ENCODE measurements at regions not wholly inside any gene's neighbourhood (a gene's known extent, or its start where the extent isn't known, plus 50 kb on each side); places are given as distances from the start of the nearest gene placed in this dataset.

- H3K27me3 ChIP-seq = no peaks in the 10 kb centered on the region
- TF ChIP-seq POLR2A (IDR thresholded peaks at IDR 0.05) (no peak), CTCF (IDR thresholded peaks at IDR 0.05) (no peak)
- H3K36me3 ChIP-seq (replicated peaks in 1 of 2; ENCODE audit: insufficient read depth in 1 of 2, low read depth in 2 of 2) = no peaks in the 10 kb centered on the region
- ATAC-seq = no peak
- DNase-seq = no peak
- H3K4me3 ChIP-seq = no peak overlapping the region
- no peaks in the 10 kb centered on the region for H3K9me3 ChIP-seq
- WGBS, 2 donors = 60 to 66% methylated on average over 9 of the region's 9 CpGs
- no peaks in the 10 kb centered on the region for H3K4me1 ChIP-seq
- no peak overlapping the region for H3K27ac ChIP-seq
- intact Hi-C loops (cut with DNase I) = no loop called here
Measured at GRCh38 chr15:95761501-95762165, 568.9 kb upstream of the NR2F2 start.

GRCh38 chr15:95763426-95763825 is 567.1 kb upstream of the NR2F2 start:
- Histone ChIP-seq H3K27ac (no peak overlapping the region), H3K4me1 (no peaks in the 10 kb centered on the region), H3K4me3 (no peak overlapping the region), H3K9me3 (no peaks in the 10 kb centered on the region), H3K27me3 (no peaks in the 10 kb centered on the region), H3K36me3 (replicated peaks in 1 of 2; ENCODE audit: insufficient read depth in 1 of 2, low read depth in 2 of 2) (no peaks in the 10 kb centered on the region)
- WGBS, 2 donors = 76 to 87% methylated on average over 4 of the region's 4 CpGs
- DNase-seq (no peak), ATAC-seq (no peak)
- intact Hi-C loops (cut with DNase I) = no loop called here
- TF ChIP-seq POLR2A (IDR thresholded peaks at IDR 0.05) (no peak), CTCF (IDR thresholded peaks at IDR 0.05) (no peak)

GRCh38 chr15:95765161-95765560 is 565.3 kb upstream of the NR2F2 start:
- TF ChIP-seq POLR2A (IDR thresholded peaks at IDR 0.05) (no peak), CTCF (IDR thresholded peaks at IDR 0.05) (no peak)
- no peak for ATAC-seq

GRCh38 chr15:95770196-95770595 is 560.3 kb upstream of the NR2F2 start:
- Histone ChIP-seq H3K27ac (no peak overlapping the region), H3K4me1 (no peaks in the 10 kb centered on the region), H3K36me3 (replicated peaks in 1 of 2; ENCODE audit: insufficient read depth in 1 of 2, low read depth in 2 of 2) (no peaks in the 10 kb centered on the region), H3K4me3 (no peak overlapping the region), H3K27me3 (no peaks in the 10 kb centered on the region), H3K9me3 (no peaks in the 10 kb centered on the region)
- no peak for ATAC-seq
- no peak for DNase-seq
- intact Hi-C loops (cut with DNase I) = no loop called here
- TF ChIP-seq POLR2A (IDR thresholded peaks at IDR 0.05) (no peak), CTCF (IDR thresholded peaks at IDR 0.05) (no peak)

More at GRCh38 chr15:95765161-95765560, 565.3 kb upstream of the NR2F2 start:
- Histone ChIP-seq H3K9me3 (no peaks in the 10 kb centered on the region), H3K27ac (no peak overlapping the region), H3K36me3 (replicated peaks in 1 of 2; ENCODE audit: insufficient read depth in 1 of 2, low read depth in 2 of 2) (no peaks in the 10 kb centered on the region), H3K4me1 (no peaks in the 10 kb centered on the region), H3K27me3 (no peaks in the 10 kb centered on the region), H3K4me3 (no peak overlapping the region)
- DNase-seq = no peak
- intact Hi-C loops (cut with DNase I) = no loop called here
- WGBS, 2 donors = 63 to 66% methylated on average over 2 of the region's 2 CpGs

- ATAC-seq (no peak), DNase-seq (no peak)
- Histone ChIP-seq H3K9me3 (no peaks in the 10 kb centered on the region), H3K36me3 (replicated peaks in 1 of 2; ENCODE audit: insufficient read depth in 1 of 2, low read depth in 2 of 2) (no peaks in the 10 kb centered on the region), H3K27me3 (no peaks in the 10 kb centered on the region), H3K4me3 (no peak overlapping the region), H3K4me1 (no peaks in the 10 kb centered on the region), H3K27ac (no peak overlapping the region)
- TF ChIP-seq POLR2A (IDR thresholded peaks at IDR 0.05) = no peak
- TF ChIP-seq CTCF (IDR thresholded peaks at IDR 0.05) = no peak
- intact Hi-C loops (cut with DNase I) = no loop called here
- WGBS, 2 donors = 51 to 59% methylated on average over 3 of the region's 3 CpGs
Measured at GRCh38 chr15:95772982-95773381, 557.5 kb upstream of the NR2F2 start.

Measured in body of pancreas (tissue), 4 donors.